ENCODE measurements at regions not wholly inside any gene's neighbourhood (a gene's known extent, or its start where the extent isn't known, plus 50 kb on each side); places are given as distances from the start of the nearest gene placed in this dataset.

- ATAC-seq (no peak), DNase-seq (ENCODE audit: low read depth, low spot score) (no peak)
- Histone ChIP-seq H3K9me2 (ENCODE audit: insufficient read depth) (0 out of 2 replicates have a peak, but pooled peaks cover 2% of the 10 kb centered on the region), H3K79me2 (ENCODE audit: insufficient read depth, low read length) (no peaks in the 10 kb centered on the region), H3K36me3 (ENCODE audit: control insufficient read depth in 1 of 2, insufficient read depth in 2 of 2, low read length in 2 of 2) (no peaks in the 10 kb centered on the region), H4K20me1 (ENCODE audit: insufficient read depth) (no peaks in the 10 kb centered on the region), H3K4me1 (ENCODE audit: control insufficient read depth in 1 of 2, insufficient read depth in 2 of 2, low read length in 2 of 2) (no peaks in the 10 kb centered on the region), H3K4me3 (replicated peaks in 1 of 2; ENCODE audit: low read depth in 1 of 2, low read length in 2 of 2) (no peak overlapping the region), H3K27me3 (ENCODE audit: insufficient read depth, low read length) (no peaks in the 10 kb centered on the region), H3K9me3 (ENCODE audit: control insufficient read depth in 1 of 2, insufficient read depth in 1 of 2, low read depth in 1 of 2, low read length in 2 of 2) (no peaks in the 10 kb centered on the region), H3K9ac (ENCODE audit: low read length) (no peak overlapping the region), H2AFZ (ENCODE audit: low read depth, low read length, poor library complexity, severe bottlenecking) (no peak overlapping the region), H3K4me2 (ENCODE audit: low read length) (no peak overlapping the region), H3K27ac (ENCODE audit: low read depth, low read length) (no peak overlapping the region)
- RAD21 ChIA-PET (ENCODE audit: low non-redundant PET in 1 of 2, low total read pairs in 2 of 2, uncharacterized antibody in 2 of 2, unreplicated experiment in 2 of 2) = no interaction called here
- CTCF ChIA-PET = no interaction called here
- TF ChIP-seq ELF1 (IDR thresholded peaks at IDR 0.05; ENCODE audit: borderline replicate concordance, low read depth) (no peak), EGR1 (IDR thresholded peaks at IDR 0.05; ENCODE audit: low read depth) (no peak), ZBTB33 (IDR thresholded peaks at IDR 0.05; ENCODE audit: extremely low read depth, insufficient replicate concordance, low read length) (no peak), POLR2A (IDR thresholded peaks at IDR 0.05; ENCODE audit: borderline replicate concordance, extremely low read depth, insufficient read depth, insufficient read length) (no peak)
- POLR2A ChIA-PET = no interaction called here
- BruUV-seq (replicated peaks) = no TSS peak
- intact Hi-C loops (cut with micrococcal nuclease) = no loop called here
These were observed 514.2 kb downstream of the ARL4A start for GRCh38 chr7:13201628-13202027.

- ChIA-PET RAD21 (ENCODE audit: low non-redundant PET in 1 of 2, low total read pairs in 2 of 2, uncharacterized antibody in 2 of 2, unreplicated experiment in 2 of 2) (no interaction called here), POLR2A (no interaction called here), CTCF (no interaction called here)
- Histone ChIP-seq H3K4me2 (ENCODE audit: low read length) (no peak overlapping the region), H3K79me2 (ENCODE audit: insufficient read depth, low read length) (no peaks in the 10 kb centered on the region), H3K9me3 (ENCODE audit: control insufficient read depth in 1 of 2, insufficient read depth in 1 of 2, low read depth in 1 of 2, low read length in 2 of 2) (no peaks in the 10 kb centered on the region), H3K36me3 (ENCODE audit: control insufficient read depth in 1 of 2, insufficient read depth in 2 of 2, low read length in 2 of 2) (no peaks in the 10 kb centered on the region), H3K27me3 (ENCODE audit: insufficient read depth, low read length) (no peaks in the 10 kb centered on the region), H3K4me1 (ENCODE audit: control insufficient read depth in 1 of 2, insufficient read depth in 2 of 2, low read length in 2 of 2) (no peaks in the 10 kb centered on the region), H3K4me3 (replicated peaks in 1 of 2; ENCODE audit: low read depth in 1 of 2, low read length in 2 of 2) (no peak overlapping the region), H4K20me1 (ENCODE audit: insufficient read depth) (no peaks in the 10 kb centered on the region), H3K27ac (ENCODE audit: low read depth, low read length) (no peak overlapping the region), H2AFZ (ENCODE audit: low read depth, low read length, poor library complexity, severe bottlenecking) (no peak overlapping the region), H3K9ac (ENCODE audit: low read length) (no peak overlapping the region), H3K9me2 (ENCODE audit: insufficient read depth) (no peaks in the 10 kb centered on the region)
- no TSS peak for BruUV-seq (replicated peaks)
- intact Hi-C loops (cut with micrococcal nuclease) = no loop called here
- DNase-seq (ENCODE audit: low read depth, low spot score) (no peak), ATAC-seq (no peak)
- no peak for TF ChIP-seq ZBTB33 (IDR thresholded peaks at IDR 0.05; ENCODE audit: extremely low read depth, insufficient replicate concordance, low read length)
- no peak for TF ChIP-seq CEBPB (IDR thresholded peaks at IDR 0.05; ENCODE audit: low read depth)
- TF ChIP-seq RAD21 (IDR thresholded peaks at IDR 0.05; ENCODE audit: low read depth) = no peak
- no peak for TF ChIP-seq MAX (IDR thresholded peaks at IDR 0.05)
- TF ChIP-seq ATF3 (IDR thresholded peaks at IDR 0.05) = no peak
- TF ChIP-seq TCF7L2 (IDR thresholded peaks at IDR 0.05; ENCODE audit: borderline replicate concordance, extremely low read depth, insufficient read depth, insufficient read length) = no peak
- TF ChIP-seq POLR2AphosphoS5 (IDR thresholded peaks at IDR 0.05; ENCODE audit: low read depth, low read length) = no peak
- no peak for TF ChIP-seq SP1 (IDR thresholded peaks at IDR 0.05; ENCODE audit: low read depth)
- TF ChIP-seq, protein P1, sequence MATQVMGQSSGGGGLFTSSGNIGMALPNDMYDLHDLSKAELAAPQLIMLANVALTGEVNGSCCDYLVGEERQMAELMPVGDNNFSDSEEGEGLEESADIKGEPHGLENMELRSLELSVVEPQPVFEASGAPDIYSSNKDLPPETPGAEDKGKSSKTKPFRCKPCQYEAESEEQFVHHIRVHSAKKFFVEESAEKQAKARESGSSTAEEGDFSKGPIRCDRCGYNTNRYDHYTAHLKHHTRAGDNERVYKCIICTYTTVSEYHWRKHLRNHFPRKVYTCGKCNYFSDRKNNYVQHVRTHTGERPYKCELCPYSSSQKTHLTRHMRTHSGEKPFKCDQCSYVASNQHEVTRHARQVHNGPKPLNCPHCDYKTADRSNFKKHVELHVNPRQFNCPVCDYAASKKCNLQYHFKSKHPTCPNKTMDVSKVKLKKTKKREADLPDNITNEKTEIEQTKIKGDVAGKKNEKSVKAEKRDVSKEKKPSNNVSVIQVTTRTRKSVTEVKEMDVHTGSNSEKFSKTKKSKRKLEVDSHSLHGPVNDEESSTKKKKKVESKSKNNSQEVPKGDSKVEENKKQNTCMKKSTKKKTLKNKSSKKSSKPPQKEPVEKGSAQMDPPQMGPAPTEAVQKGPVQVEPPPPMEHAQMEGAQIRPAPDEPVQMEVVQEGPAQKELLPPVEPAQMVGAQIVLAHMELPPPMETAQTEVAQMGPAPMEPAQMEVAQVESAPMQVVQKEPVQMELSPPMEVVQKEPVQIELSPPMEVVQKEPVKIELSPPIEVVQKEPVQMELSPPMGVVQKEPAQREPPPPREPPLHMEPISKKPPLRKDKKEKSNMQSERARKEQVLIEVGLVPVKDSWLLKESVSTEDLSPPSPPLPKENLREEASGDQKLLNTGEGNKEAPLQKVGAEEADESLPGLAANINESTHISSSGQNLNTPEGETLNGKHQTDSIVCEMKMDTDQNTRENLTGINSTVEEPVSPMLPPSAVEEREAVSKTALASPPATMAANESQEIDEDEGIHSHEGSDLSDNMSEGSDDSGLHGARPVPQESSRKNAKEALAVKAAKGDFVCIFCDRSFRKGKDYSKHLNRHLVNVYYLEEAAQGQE (IDR thresholded peaks at IDR 0.05; ENCODE audit: low read depth) = no peak
- TF ChIP-seq EZH2 (IDR thresholded peaks at IDR 0.05) = no peak
- TF ChIP-seq SIN3A (IDR thresholded peaks at IDR 0.05; ENCODE audit: low read depth) = no peak
These were observed 530.3 kb downstream of the ARL4A start for GRCh38 chr7:13217768-13218167.

All from HCT116 (cell line).